ENCODE measurements at regions not wholly inside any gene's neighbourhood (a gene's known extent, or its start where the extent isn't known, plus 50 kb on each side); places are given as distances from the start of the nearest gene placed in this dataset.

DNA sequence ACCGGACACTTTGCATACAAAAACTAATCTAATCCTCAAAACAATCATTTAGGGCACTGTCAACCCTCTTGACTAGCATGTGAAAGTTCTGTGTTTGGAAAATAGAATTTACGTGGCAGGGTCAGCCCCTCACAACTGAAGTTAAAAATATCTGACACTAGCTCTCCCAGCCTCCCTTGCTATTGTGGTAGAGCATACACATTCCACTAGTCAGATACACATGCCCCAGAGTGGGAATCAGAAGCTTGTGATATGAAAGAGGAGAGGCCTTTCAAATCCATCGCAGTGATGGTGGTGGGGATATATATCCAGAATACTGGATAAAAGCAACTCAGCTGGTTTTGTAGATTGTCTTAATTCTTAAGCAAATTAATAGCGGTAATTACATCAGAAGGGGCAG, 205.7 kb upstream of the IL15 start:
- no TSS peak for BruUV-seq (replicated peaks)
- Histone ChIP-seq H2AFZ (ENCODE audit: low read length) (no peak overlapping the region), H3K4me2 (ENCODE audit: low read depth, low read length) (no peak overlapping the region), H3K4me3 (replicated peaks in 1 of 3; ENCODE audit: insufficient read depth in 1 of 3, low read depth in 2 of 3, low read length in 3 of 3) (no peak overlapping the region), H3K79me2 (ENCODE audit: insufficient read depth, low read length) (no peaks in the 10 kb centered on the region), H3K27me3 (ENCODE audit: control insufficient read depth in 1 of 2, insufficient read depth in 2 of 2, low read length in 2 of 2) (no peaks in the 10 kb centered on the region; a peak in 1 of 5 replicates), H3K36me3 (replicated peaks in 1 of 2; ENCODE audit: control insufficient read depth in 1 of 2, insufficient read depth in 2 of 2, low read length in 2 of 2) (no peaks in the 10 kb centered on the region), H3K9ac (ENCODE audit: insufficient read depth, low read depth, low read length) (no peak overlapping the region), H3K4me1 (ENCODE audit: insufficient read depth, low read length) (no peaks in the 10 kb centered on the region), H3K27ac (ENCODE audit: extremely low read length, insufficient read depth, low read length) (no peak overlapping the region), H3K9me3 (ENCODE audit: low read length) (no peaks in the 10 kb centered on the region), H4K20me1 (ENCODE audit: insufficient read depth, low read length) (no peaks in the 10 kb centered on the region)
- ChIA-PET POLR2A (no interaction called here), CTCF (ENCODE audit: low intra/inter-chr PET ratio, low total read pairs) (no interaction called here)
- intact Hi-C loops (cut with micrococcal nuclease; ENCODE audit: unreplicated experiment) (loop anchor here (10.0 kb wide), 1 partner anchor 986 kb away; no protein-coding TSS in a partner anchor), in situ Hi-C loops (cut with HindIII; ENCODE audit: extremely low pct_ligation_motif_present, low pct_unique_long_range_greater_than_20kb) (no loop called here)
- no peak for ATAC-seq
- TF ChIP-seq HNF4A (CRISPR knock-in tag; IDR thresholded peaks at IDR 0.05) (no peak), ZNF572 (CRISPR knock-in tag; IDR thresholded peaks at IDR 0.05) (no peak), XBP1 (CRISPR knock-in tag; IDR thresholded peaks at IDR 0.05) (no peak)
- no peak for DNase-seq (ENCODE audit: low spot score)
- no peak for FAIRE-seq
- WGBS (ENCODE audit: low lambda C conversion rate) = 45% methylated on average over 4 of the region's 4 CpGs

- no TSS peak for BruUV-seq (replicated peaks)
- TF ChIP-seq ZBTB33 (CRISPR knock-in tag; IDR thresholded peaks at IDR 0.05) (no peak), TERF1 (CRISPR knock-in tag; IDR thresholded peaks at IDR 0.05) (no peak), SIX4 (CRISPR knock-in tag; IDR thresholded peaks at IDR 0.05) (no peak), SMAD9 (CRISPR knock-in tag; IDR thresholded peaks at IDR 0.05) (no peak), ARNT (IDR thresholded peaks at IDR 0.05) (no peak), ZNF614 (CRISPR knock-in tag; IDR thresholded peaks at IDR 0.05; ENCODE audit: borderline replicate concordance) (no peak), ZNF740 (CRISPR knock-in tag; IDR thresholded peaks at IDR 0.05) (no peak), ZNF414 (CRISPR knock-in tag; IDR thresholded peaks at IDR 0.05) (no peak)
- TF ChIP-seq, protein P1, sequence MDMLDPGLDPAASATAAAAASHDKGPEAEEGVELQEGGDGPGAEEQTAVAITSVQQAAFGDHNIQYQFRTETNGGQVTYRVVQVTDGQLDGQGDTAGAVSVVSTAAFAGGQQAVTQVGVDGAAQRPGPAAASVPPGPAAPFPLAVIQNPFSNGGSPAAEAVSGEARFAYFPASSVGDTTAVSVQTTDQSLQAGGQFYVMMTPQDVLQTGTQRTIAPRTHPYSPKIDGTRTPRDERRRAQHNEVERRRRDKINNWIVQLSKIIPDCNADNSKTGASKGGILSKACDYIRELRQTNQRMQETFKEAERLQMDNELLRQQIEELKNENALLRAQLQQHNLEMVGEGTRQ (IDR thresholded peaks at IDR 0.05; ENCODE audit: low read depth, low read length) = no peak
- TF ChIP-seq, protein P1 (CRISPR knock-in tag; IDR thresholded peaks at IDR 0.05; ENCODE audit: borderline replicate concordance) = no peak
Observed at GRCh38 chr4:141432000-141432712, 204.2 kb upstream of the IL15 start.

More at GRCh38 chr4:141432000-141432712, 204.2 kb upstream of the IL15 start:
- Histone ChIP-seq H3K4me1 (ENCODE audit: insufficient read depth, low read length) (no peaks in the 10 kb centered on the region), H3K9ac (ENCODE audit: insufficient read depth, low read depth, low read length) (no peak overlapping the region), H4K20me1 (ENCODE audit: insufficient read depth, low read length) (no peaks in the 10 kb centered on the region), H3K27me3 (ENCODE audit: control insufficient read depth in 1 of 2, insufficient read depth in 2 of 2, low read length in 2 of 2) (no peaks in the 10 kb centered on the region; a peak in 1 of 5 replicates), H3K4me2 (ENCODE audit: low read depth, low read length) (no peak overlapping the region), H3K27ac (ENCODE audit: extremely low read length, insufficient read depth, low read length) (no peak overlapping the region), H3K4me3 (replicated peaks in 1 of 3; ENCODE audit: insufficient read depth in 1 of 3, low read depth in 2 of 3, low read length in 3 of 3) (no peak overlapping the region), H2AFZ (ENCODE audit: low read length) (no peak overlapping the region), H3K9me3 (ENCODE audit: low read length) (no peaks in the 10 kb centered on the region), H3K79me2 (ENCODE audit: insufficient read depth, low read length) (no peaks in the 10 kb centered on the region), H3K36me3 (replicated peaks in 1 of 2; ENCODE audit: control insufficient read depth in 1 of 2, insufficient read depth in 2 of 2, low read length in 2 of 2) (no peaks in the 10 kb centered on the region)
- FAIRE-seq (no peak), DNase-seq (ENCODE audit: low spot score) (no peak), ATAC-seq (no peak)
- in situ Hi-C loops (cut with HindIII; ENCODE audit: extremely low pct_ligation_motif_present, low pct_unique_long_range_greater_than_20kb) = no loop called here
- 4% methylated on average over 2 of the region's 2 CpGs for WGBS (ENCODE audit: low lambda C conversion rate)
- ChIA-PET CTCF (ENCODE audit: low intra/inter-chr PET ratio, low total read pairs) (no interaction called here), POLR2A (no interaction called here)
- intact Hi-C loops (cut with micrococcal nuclease; ENCODE audit: unreplicated experiment) = loop anchor here (10.0 kb wide), 1 partner anchor 987 kb away; no protein-coding TSS in a partner anchor
